ENCODE measurements at regions not wholly inside any gene's neighbourhood (a gene's known extent, or its start where the extent isn't known, plus 50 kb on each side); places are given as distances from the start of the nearest gene placed in this dataset.

DNA sequence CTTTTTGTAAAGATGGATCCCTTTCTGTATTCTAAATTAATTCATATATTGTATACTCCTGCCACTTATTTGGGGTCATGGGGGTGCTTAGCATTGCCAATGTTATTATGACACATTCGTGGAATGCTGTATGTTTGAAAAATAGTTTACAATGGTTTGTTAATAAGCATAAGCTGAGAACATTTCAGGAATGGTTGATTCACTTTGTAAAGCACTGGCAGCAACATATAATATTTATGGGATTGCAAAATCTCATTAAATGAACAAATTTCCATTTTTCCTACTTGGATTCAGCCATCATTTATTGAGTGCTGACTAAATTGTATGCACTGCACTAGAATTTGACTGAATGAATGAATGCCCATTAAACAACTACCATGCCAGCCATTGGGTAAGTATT lies 215.2 kb upstream of the KLF4 start:
- no peak for DNase-seq

DNA sequence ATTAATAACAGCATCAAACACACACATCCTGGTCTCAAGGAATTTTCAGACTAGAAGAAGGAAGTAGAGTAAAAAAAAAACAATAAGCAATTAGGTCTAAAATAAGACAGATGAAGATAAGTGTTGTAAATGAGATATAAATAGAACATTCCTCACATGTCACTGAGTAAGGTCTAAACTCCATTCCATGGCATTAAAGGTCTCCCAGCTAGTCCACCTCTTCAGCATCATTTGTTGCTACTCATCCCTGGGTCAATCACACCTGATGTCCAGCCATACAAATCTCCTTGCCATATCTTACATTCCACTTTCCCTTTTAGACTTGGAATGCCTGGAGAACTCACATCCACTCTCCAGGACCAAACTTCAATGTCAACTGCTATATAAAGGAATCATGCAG lies 214.1 kb upstream of the KLF4 start:
- no peak for DNase-seq

DNA sequence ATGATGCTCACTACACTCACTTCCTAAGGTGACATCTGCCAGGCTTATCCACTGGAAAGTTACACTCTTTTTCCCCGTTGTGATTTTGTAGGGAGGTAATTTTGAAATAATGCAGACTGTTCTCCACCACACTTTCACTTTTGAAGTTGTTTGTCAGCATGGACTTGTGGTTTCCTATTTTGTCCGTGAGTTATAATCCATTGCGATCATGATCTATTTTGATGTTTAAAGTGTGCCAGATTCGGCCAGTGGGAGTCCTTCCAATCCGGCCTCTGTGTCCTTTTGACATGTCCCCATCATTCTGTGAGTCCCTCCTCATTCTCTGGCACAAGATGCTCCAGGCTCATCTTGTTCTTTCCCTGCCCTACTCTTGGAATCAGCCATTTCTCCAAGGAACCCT lies 211.3 kb upstream of the KLF4 start:
- DNase-seq: no peak

DNA sequence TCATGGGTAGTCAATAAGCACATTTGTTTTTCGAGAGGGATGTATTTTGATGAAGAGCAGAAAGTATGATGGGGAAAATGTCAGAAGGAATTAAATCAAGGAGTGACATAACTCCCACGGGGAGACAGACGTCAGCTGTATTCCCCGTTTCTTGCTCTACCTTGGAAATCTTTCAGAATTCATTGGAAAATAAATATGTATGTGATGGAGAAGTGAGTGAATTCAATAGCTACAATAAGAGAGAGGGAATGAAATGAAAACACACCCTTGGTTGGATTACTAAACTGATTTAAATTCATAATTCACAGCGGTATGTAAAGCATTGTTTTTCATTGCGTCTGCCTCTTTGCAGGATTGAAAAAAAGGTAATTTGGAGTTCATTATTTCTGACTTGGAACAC lies 209.7 kb upstream of the KLF4 start:
- no peak for DNase-seq

DNA sequence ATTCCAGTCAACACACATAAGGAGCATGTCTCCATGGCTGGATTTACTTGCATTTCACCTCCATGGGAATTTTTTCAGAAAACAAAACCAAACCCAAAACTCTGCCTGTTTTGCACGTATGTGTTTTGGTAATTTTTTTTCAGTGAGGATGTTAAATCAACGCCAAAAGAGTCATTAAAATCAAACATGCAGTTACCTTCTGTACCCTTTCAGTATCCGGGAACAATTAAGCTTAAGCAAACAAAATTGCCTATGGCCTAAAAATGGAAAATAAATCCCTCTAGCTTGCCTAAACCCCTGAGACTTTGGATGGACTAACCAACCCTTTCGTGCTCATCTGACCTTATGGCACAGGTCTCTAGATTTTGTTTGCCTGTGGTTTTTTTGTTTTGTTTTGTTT lies 209.2 kb upstream of the KLF4 start:
- no peak for DNase-seq

DNA sequence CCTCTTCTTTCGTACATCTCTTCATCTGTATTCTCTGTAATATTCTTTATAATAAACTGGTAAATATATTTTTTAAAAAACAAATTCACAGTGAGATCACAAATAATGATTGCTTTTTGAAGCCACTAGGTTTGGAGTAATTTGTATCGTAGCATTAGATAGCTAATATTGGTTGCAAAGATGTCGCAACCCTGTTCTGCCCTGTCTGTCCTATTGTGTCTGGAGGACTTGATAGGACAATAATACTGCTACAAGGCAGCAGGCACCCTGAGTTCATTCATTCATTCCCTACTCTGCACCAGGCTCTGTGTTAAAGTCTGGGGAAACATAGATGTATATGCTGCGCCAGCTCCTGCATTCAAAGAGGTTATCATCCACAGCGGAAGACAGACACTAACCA lies 206.7 kb upstream of the KLF4 start:
- no peak for DNase-seq

DNA sequence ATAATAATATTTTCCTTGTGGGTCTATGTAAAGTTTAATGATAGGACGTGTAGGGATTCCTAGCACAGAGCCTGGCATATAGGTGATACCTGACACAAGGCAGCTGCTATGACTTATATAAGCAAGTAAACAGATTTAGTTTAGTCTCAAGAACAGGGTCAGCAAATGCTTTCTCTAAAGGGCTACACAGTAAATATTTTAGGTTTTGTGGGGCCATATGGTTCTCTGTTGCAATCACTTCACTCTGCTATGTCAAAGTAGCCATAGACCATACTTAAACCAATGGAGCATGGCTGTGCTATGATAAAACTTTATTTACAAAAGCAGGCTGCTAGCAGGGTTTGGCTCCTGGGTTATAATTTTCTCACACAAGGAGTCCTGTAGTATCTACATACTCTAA lies 204.8 kb upstream of the KLF4 start:
- no peak for DNase-seq

DNA sequence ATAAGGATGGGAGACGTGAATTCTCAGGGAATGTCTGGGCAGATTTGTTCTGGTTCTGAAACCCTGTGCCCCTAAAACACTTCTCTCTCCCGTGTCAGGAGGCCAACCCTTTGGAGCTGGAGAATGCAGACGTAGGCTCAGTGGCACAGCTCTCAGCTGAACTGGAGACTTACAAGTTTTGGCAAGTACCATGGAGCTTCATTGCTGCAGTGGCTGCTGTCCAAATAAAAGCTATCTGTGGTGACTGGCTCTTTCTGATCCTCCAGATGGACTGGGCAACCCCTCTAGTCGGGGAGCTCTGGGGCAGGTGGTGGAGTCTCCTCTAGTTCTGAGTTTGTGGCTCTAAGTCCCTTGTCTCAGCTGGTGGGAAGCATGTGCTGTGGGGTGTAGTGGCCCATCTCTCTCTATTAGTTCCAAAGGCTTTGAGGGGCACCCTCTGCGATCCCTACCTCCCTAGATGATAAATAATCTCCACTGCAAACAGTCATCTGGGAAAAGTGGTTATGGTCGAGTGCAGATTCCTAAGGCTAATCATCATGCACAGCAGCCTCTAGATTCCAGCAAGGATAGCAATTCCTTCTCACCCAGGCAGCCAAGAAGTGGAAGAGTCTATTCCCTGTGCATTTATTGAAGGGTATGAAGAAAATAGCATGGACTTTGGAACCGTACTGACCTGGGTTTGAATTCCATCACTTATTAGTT lies 204.2 kb upstream of the KLF4 start:
- DNase-seq: peak; percentile 79

DNA sequence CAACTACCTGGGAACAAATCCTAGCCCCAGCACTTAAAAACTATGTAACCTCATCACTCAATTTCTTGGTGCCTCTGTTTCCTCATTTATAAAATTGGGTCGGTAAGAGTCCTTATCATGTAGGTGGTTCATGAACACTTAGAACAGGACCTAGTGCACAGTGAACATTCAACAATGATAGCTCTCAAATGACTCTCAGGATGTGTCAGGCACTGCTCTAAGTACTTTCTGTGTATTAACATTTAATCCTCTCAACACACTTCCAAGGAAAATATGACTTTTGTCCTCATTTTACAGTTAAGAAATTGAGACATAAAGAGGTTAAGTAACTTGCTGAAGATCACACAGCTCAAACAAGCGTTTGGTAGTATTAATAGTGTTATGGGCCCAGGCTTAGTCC lies 202.1 kb upstream of the KLF4 start:
- DNase-seq: no peak

DNA sequence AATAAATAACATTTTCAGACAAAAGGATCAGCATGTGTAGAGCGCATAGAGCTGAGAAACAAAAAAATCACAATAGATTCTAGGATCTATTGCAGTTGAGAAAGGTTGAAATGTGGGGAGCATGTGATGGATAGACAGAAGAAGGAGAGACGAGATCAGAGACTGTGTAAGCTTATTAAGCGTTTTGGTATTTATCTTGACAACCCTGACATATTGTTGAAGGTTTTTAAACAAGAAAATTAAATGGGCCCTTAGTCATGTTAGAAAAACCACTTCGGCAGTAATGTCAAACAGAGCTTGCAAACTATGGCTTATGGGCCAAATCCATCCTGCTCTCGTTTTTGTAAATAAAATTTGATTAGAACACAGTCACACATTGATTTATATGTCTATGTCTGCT lies 200.5 kb upstream of the KLF4 start:
- DNase-seq: peak; percentile 68

DNA sequence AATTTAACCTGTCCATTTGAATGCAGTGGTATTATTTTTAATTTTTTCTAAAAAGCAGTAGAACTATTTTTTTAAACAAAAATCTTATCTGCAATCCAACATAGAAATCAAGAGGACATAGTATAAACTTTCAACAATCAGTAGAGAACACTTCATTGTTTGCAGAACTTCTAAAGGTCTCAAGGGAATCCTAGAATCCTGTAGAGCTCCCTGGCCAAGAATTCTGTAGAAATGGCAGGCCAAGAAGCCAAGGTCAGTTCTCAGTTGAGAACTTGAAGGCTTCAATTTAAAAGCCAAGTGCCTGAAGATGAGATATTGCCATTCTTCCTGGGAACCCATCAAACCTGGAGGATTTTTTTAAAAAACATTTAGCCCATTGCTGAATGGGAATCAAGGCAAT lies 199.2 kb upstream of the KLF4 start:
- DNase-seq: no peak

DNA sequence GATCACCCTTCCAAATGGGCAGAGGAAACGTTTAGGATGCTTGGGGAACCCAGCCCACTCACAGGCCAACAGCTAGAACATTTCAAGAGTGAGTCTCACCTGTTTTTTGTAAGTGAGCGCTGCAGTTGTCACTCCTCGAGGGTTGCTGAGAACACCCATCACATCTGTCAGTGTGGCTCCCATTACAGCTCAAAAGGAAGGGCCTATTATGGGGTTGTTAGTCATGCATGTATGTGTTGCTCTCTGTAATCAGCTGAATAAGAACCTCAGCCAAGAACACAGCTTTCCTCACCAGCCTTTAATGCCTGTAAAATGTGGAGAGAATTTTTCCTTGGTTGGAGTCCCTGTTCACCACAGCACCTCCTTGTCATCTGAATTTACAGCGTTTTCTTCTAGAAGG lies 196.3 kb upstream of the KLF4 start:
- DNase-seq: peak; percentile 39

DNA sequence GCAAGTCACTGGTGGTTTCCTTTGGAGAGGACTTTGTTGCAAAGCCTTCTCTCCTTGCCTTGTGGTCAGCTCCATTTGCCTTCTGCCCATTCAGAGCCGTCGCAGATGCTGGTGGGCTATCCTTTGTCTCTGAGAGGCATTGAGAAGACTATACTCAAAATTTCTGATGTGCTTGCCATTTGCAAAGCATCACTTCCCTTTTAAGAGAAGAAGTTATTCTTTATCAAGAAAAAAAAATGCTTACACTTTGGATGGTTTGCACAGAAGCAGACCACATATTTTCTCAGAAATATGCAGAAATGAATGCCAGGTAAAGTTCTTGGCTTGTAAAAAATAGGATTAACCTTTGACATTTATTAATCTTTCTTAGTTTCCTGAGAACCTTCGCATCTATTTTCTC lies 195.8 kb upstream of the KLF4 start:
- DNase-seq: no peak

DNA sequence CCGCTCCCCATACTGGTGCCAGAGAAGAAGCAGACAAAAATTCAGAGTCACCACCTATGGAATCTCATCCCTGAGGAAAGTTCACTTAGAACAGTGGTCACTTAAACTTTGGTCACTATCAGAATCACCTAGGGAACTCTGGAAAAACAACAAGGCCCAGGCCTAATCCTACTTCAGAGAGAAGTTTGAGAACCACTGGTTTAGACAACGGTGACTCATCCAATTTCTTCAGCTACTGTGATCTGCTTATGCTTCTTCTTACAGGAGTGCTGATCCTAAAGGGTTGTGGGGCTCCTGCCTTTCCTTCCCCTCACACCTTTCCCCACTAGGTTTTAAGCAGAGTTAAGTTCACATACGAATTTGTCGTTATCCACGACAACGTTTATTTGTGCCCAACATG lies 194.7 kb upstream of the KLF4 start:
- peak; percentile 23 for DNase-seq

DNA sequence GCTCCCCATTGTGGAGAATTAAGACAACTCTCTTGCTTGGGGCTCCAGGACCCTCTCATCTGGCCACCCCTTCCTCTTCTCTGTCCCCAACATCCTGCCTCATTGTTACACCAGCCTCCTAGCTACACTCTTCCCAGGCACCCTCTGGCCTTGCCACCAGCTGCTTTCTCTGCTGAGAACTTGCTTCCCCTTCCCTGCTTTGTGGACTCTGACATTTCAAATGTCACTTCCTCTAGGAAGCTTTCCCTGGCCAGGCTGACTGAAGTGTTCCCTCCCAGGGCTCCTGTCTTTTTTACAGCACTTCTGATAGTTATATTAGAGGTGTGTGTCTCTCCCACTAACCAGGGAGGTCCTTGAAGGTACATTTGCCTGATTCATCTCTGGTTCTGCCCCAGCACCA lies 194.0 kb upstream of the KLF4 start:
- no peak for DNase-seq

DNA sequence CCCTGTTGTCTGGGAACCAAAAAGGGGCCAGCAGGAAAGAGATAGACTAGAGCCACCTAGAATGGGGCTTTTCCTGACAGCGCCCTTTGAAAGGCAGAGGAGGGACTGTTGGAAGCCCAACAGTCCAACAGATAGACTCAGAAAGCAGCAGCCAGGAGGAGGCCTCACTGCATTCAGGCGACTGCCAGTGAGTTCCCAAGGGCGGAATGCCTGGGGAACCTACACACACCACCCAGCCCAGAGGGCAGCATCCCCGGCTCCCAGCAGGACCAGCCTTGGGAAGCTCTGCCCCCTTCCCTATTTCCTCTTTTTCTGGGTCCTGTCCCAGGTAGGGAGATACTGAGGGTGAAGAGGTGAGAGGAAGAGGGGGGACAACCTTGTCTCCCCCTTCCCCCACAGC lies 192.4 kb upstream of the KLF4 start:
- DNase-seq: no peak

DNA sequence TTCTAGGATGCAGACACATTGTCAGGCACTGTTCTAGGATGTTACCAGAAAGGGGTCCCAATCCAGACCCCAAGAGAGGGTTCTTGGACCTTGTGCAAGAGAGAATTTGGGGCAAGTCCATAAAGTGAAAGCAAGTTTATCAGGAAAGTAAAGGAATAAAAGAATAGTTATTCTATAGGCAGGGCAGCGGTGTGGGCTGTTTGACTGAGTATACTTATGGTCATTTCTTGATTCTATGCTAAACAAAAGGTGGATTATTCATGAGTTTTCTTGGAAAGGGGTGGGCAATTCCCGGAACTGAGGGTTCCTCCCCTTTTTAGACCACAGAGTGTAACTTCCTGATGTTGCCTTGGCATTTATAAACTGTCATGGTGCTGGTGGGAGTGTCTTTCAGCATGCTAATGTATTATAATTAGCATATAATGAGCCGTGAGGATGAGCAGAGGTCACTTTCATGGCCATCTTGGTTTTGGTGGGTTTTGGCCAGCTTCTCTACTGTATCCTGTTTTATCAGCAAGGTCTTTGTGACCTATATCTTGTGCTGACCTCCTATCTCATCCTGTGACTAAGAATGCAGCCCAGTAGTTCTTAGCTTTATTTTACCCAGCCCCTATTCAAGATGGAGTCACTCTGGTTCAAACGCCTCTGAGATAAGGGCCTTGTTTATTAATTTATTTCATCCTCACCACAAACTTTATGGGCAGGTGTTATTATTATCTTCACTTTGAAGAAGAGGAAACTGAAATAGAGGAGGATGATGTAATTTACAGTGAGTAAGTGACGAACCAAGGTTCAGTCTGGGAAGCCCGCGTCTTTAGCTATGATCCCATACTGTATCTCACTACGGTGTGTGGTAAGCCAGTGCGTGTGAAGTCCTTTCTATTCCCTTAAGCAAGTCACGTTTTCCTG lies 186.0 kb upstream of the KLF4 start:
- DNase-seq: no peak

DNA sequence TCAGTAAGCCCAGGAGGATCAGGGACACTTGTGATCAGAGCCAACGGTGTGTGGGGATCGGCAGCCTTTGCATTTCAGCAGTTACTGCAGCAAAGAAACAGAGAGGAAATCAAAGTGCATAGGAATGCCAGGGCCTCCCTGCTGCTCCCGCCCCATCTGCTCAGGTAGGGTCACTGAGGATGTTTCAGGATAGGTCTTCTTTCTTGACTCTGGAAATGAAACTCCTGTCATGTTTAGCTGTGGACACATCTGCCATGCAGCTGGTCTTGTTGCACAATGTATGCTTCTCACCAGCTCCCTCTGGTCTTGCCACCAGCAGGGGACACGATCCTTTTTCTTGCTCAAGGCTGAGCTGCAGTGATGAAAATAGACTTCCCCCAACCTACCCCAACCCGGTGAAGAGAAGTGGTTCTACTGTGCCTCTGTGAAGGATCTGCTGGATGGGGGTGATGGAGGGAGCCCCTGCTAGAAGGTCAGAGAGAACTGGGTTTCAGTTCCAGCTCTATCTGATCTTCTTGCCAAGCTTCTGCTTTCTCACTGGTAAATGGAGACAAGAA lies 185.2 kb upstream of the KLF4 start:
- DNase-seq: peak; percentile 14

DNA sequence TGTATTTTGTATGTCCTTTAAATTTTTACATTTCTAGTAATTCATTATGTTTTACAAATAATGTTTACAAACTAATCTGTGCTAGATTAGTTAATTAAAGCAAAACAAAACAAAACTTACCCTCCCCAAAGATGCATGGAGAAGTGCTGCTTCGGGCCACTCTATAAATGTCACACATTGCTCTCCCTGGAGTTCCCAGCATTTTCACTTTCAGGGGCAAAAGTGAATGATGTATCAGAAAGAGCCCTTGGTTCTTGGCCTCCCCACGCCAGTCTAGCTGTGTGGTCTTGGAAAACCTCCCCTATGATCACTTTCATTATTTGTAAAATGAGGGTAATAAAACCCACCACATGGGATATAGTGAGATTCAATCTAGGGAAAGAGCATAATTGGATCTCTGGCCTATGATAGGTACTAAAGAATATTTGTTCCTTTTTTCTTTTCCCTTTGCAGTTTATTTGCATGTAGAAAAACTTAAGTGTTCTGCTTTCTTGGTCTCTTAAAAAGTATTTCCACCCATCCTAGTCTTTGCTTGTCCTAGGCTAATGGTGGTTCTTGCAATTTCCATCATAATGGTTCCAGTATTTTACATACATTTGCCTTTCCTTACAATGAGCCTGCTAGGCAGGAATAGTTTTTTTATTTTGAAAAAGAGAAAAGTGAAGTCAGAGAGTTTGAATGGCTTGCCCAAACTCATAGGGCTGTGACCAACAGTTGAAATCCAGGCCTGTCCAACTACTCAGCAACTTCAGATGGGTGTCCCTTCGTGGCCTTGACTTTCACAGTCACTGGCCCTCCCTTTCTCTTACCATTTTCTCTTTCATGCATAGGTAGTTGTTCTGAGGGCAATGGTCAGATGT lies 184.5 kb upstream of the KLF4 start:
- DNase-seq: no peak

DNA sequence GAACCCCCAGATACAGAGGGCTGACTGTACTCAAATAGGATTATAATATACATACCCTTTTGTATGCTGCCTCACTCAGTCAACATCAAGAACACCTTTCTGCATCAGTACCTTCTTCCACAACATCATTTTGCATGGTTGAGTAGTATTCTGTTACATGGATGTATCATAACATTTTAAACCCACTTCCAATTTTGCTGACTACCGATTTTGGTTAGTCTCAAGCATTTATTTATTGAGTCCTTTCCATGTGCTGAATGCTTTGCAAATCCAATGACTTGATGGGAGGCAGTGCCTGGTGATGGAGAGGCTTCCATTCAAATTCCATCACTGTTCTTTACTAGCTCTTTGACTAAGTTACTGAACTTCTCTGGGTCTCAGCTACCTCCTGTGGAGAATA lies 182.0 kb upstream of the KLF4 start:
- no peak for DNase-seq

DNA sequence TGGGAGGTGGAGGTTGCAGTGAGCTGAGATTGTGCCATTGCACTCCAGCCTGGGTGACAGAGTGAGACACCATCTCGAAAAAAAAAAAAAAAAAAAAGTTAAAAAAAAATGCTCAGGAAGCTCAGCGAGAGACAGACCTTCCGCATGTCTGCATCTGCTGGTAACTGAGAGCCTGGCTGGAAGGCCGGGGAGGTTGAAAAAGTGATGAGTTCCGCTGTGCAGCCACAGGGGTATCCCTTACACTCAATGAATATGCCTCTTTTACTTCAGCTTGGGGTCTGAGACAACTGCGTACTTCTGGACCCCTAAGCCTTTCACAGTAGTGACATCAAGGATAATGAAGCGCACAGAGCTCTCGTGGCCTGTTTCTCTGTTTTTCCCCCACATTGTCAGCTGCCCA lies 179.9 kb upstream of the KLF4 start:
- DNase-seq: no peak

DNA sequence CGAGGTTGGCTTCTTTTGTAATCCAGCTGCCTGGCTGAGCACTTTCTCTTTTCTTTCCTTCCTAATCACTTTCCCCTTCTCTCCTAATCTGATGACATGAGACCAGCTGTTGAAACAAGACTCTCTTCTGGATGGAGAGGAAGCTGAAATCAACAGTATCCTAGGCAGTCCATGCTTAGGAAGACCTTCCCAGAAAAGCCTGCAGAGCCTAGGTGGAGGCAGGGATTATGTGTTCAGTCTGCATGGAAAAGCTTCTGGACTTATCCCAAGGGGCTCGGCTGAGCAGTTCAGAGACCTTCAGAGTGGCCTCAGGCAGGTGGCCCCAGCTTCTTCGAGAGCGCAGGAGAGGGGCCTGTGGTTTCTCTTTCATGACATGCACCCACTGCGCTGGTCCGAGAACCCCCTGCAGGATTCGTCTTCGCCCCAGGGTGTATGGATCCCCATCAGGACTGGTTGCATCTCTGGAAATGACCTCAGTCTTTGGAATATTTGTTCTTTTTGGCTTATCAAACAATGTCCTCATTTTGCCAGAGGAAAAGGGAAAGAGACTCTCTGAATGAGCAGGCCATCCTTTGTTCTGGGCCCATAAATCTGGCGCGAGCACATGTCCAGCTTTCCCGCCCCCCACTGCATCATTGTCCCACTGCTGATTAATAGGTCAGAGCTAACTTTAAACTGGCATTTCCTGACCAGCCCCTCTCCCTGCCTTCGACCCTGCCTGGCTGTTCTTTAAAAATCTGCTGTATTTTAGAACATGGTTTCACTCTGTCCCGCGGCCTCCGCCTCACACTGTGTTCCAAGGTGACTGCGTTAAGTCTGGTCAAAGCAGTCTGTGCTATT lies 177.9 kb upstream of the KLF4 start:
- DNase-seq: no peak
